ENCODE measurements at regions not wholly inside any gene's neighbourhood (a gene's known extent, or its start where the extent isn't known, plus 50 kb on each side); places are given as distances from the start of the nearest gene placed in this dataset.

GRCh38 chr5:60295423-60295822 is 401.9 kb upstream of the PDE4D start:
- TF ChIP-seq CTCF (IDR thresholded peaks at IDR 0.05) (peak; percentile 80), ZFX (IDR thresholded peaks at IDR 0.05; ENCODE audit: borderline replicate concordance) (no peak)
